ENCODE measurements at regions not wholly inside any gene's neighbourhood (a gene's known extent, or its start where the extent isn't known, plus 50 kb on each side); places are given as distances from the start of the nearest gene placed in this dataset.
"Not testable (repeated sequence)": the region's sequence is repeated elsewhere in the genome, so short reads cannot be mapped to it uniquely, and the experiment has no call there.

GRCh38 chr3:177334803-177335202 lies 137.5 kb upstream of the TBL1XR1 start:
- H3K4me3 Mint-ChIP-seq: no peak overlapping the region
- DNase-seq (no peak), ATAC-seq (ENCODE audit: low read depth in 2 of 2) (no peak)
- no peaks in the 10 kb centered on the region for H3K9me3 Mint-ChIP-seq
- H3K27me3 Mint-ChIP-seq: no peaks in the 10 kb centered on the region
- no peaks in the 10 kb centered on the region for H3K36me3 Mint-ChIP-seq
- peaks cover 33 to 61% (median 46%) of the 10 kb centered on the region in 3 donors for H3K4me1 Mint-ChIP-seq
- peak overlapping the region in 1 of 6 donors; percentile 80 for H3K27ac Mint-ChIP-seq

DNA sequence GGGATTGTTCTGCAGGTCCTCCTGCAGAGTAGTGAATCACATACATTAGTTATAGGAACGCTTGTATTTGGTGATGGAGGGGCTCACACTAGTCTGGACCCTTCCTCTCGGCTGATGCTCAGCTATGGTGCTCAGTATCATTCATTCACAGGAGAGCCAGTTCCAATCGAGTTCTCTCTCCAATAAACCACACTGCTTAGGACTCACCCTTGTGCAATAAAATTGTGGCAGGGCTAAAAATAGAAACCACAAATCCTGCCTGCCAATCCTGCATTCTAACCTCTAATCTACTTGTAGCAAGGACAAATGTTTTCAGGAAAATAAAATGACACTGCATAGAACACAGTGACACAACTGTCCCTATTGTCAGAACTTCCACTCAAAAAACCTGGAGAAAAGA lies 138.4 kb upstream of the TBL1XR1 start:
- ATAC-seq (ENCODE audit: low read depth in 2 of 2): no peak
- H3K36me3 Mint-ChIP-seq: no peaks in the 10 kb centered on the region
- H3K4me1 Mint-ChIP-seq: peaks cover 33 to 66% (median 46%) of the 10 kb centered on the region in 3 donors
- peak overlapping the region in 1 of 8 donors; percentile 29 for H3K4me3 Mint-ChIP-seq
- DNase-seq: no peak
- H3K27me3 Mint-ChIP-seq: no peaks in the 10 kb centered on the region
- H3K27ac Mint-ChIP-seq: peak overlapping the region in 1 of 6 donors; percentile 26
- no peaks in the 10 kb centered on the region for H3K9me3 Mint-ChIP-seq

DNA sequence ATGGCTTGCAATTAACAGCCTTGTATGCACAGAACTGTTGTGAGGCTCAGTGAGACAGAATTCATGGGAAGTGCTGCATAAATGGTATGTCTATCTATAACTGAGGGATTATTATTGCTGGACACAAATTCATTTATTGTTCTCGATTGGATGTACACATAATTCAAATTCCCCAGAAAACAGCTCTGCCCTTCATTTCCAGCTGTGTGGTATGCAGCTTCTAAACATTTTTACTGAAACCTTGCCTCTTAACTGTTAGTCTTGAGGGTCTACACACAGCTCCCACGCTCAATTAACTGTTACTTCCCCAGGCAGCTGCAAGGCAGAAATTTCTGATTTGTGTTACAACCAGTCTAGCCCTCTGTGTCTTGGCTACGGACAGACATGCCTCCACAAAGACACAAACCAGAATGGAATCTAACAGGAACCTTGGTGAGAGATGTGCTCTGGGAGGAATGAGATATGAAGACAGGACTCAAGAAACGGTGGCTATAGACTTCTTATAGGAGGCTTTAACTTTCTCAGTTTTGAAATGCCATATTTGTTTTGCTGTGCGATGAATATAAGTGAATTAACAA lies 139.7 kb upstream of the TBL1XR1 start:
- Mint-ChIP-seq H3K27ac (peak overlapping the region; percentile 59 to 95 (median 84)), H3K36me3 (no peaks in the 10 kb centered on the region), H3K4me3 (peak overlapping the region in 4 of 8 donors; percentile 19 to 75 (median 36)), H3K4me1 (peaks cover 33 to 68% (median 46%) of the 10 kb centered on the region in 3 donors), H3K9me3 (no peaks in the 10 kb centered on the region), H3K27me3 (no peaks in the 10 kb centered on the region)
- no peak for ATAC-seq (ENCODE audit: low read depth in 2 of 2)
- no peak for DNase-seq

- Mint-ChIP-seq H3K36me3 (no peaks in the 10 kb centered on the region), H3K27me3 (no peaks in the 10 kb centered on the region), H3K4me1 (peaks cover 29 to 68% (median 46%) of the 10 kb centered on the region in 3 donors), H3K9me3 (no peaks in the 10 kb centered on the region), H3K4me3 (peak overlapping the region in 7 of 8 donors; percentile 1 to 75 (median 27)), H3K27ac (peak overlapping the region; percentile 65 to 95 (median 90))
- DNase-seq: peak; percentile 68
- peak; percentile 91 to 92 for ATAC-seq (ENCODE audit: low read depth in 2 of 2)
Measured at GRCh38 chr3:177337541-177338331, 140.5 kb upstream of the TBL1XR1 start.

DNA sequence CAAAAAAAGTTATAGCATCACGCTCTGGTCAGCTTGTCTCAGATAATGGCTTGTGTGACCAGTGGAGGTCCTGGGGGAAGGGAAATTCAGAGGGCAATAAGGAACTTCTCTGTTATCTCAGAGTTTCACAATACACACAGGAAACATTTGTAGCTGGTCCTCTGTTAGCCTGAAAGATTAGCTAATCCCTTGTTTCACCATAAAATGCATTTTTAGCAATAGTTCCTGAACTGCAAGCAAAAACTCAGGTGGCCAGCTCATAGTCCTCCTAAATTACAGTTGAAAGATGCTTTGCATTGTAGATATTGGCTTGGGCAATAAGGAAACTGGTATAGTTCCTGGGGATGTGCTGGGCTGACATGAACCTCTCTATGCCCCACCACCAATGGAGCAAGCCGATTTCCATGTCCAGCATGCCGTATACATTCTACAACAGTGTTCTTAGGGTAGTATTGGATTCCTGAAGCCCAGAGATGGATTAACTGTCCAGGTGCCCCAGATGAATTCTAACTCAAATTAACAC lies 141.5 kb upstream of the TBL1XR1 start:
- DNase-seq: no peak

GRCh38 chr3:177339220-177339703 lies 142.0 kb upstream of the TBL1XR1 start:
- Mint-ChIP-seq H3K4me1 (peaks cover 29 to 58% (median 46%) of the 10 kb centered on the region in 3 donors), H3K4me3 (peak overlapping the region in 7 of 8 donors; percentile 5 to 70 (median 58)), H3K27ac (peak overlapping the region; percentile 39 to 95 (median 84))
- not testable (repeated sequence) for H3K27me3 Mint-ChIP-seq; H3K9me3 Mint-ChIP-seq; DNase-seq; ATAC-seq (ENCODE audit: low read depth in 2 of 2); H3K36me3 Mint-ChIP-seq

More for the DNA sequence above, 141.5 kb upstream of the TBL1XR1 start:
- Mint-ChIP-seq H3K9me3 (no peaks in the 10 kb centered on the region), H3K4me1 (peaks cover 29 to 63% (median 46%) of the 10 kb centered on the region in 3 donors), H3K27me3 (no peaks in the 10 kb centered on the region), H3K36me3 (no peaks in the 10 kb centered on the region), H3K4me3 (peak overlapping the region in 5 of 8 donors; percentile 30 to 70 (median 58)), H3K27ac (peak overlapping the region; percentile 39 to 95 (median 84))
- peak; percentile 38 to 51 for ATAC-seq (ENCODE audit: low read depth in 2 of 2)

DNA sequence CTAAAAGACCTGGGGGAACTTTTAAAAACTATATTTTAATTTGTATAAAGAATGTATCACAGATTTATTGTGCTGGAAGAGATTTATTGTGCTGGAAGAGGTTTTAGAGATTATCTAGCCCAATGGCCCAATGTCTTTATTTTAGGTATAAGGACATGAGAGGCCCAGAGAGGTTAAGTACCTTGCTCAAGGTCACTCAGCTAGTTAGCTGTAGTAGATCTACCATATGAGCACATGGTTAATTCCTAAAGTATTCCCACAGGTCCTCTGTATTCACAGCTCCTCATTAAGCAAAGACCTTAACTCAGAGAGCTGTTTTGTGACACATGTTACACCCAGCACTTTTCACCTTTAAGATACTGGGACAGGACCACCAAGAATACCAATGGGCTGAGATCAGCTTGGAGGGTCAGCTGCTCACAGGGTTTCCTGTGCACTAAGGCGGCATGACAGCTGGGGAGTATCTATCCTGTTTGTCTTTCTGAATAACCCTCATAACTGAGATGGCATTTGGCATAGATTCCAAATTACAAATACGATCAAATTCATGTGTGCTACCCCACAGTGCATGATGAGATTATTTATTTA lies 143.1 kb upstream of the TBL1XR1 start:
- no peaks in the 10 kb centered on the region for H3K9me3 Mint-ChIP-seq
- DNase-seq (no peak), ATAC-seq (ENCODE audit: low read depth in 2 of 2) (no peak)
- H3K27ac Mint-ChIP-seq: peak overlapping the region in 1 of 6 donors; percentile 38
- no peaks in the 10 kb centered on the region for H3K36me3 Mint-ChIP-seq
- no peaks in the 10 kb centered on the region for H3K27me3 Mint-ChIP-seq
- peaks cover 33 to 61% (median 50%) of the 10 kb centered on the region in 3 donors for H3K4me1 Mint-ChIP-seq
- no peak overlapping the region for H3K4me3 Mint-ChIP-seq

GRCh38 chr3:177341736-177342419 lies 144.6 kb upstream of the TBL1XR1 start:
- H3K27me3 Mint-ChIP-seq: no peaks in the 10 kb centered on the region
- H3K9me3 Mint-ChIP-seq: no peaks in the 10 kb centered on the region
- peaks cover 35 to 56% (median 47%) of the 10 kb centered on the region in 3 donors for H3K4me1 Mint-ChIP-seq
- H3K27ac Mint-ChIP-seq: no peak overlapping the region
- no peak overlapping the region for H3K4me3 Mint-ChIP-seq
- no peak for DNase-seq
- ATAC-seq (ENCODE audit: low read depth in 2 of 2): no peak
- no peaks in the 10 kb centered on the region for H3K36me3 Mint-ChIP-seq

DNA sequence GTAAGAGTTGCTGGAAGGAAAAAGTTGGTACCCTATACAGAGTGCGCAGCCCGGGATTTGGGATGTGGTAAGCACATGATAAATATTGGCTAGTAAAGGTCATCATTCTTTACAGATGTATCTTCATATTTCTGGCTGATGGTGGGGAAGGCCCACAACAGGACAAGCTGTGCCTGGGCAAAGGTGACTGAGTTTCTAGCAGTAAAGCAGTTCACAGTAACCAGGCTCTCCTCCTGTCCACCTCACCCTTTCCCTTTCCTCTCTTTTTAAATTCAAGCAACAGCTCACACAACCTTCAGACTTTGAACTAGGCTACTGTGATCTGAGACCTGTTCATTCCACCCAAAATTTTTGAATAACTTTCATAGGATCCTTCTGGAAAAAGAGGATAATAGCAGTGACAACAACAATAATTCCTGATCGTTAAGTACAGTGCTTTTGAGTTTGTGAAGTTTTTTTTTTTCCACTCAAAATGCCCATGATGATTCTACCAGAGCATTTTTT lies 145.9 kb upstream of the TBL1XR1 start:
- no peak overlapping the region for H3K4me3 Mint-ChIP-seq
- ATAC-seq (ENCODE audit: low read depth in 2 of 2) (no peak), DNase-seq (no peak)
- peak overlapping the region in 2 of 6 donors; percentile 34 to 39 for H3K27ac Mint-ChIP-seq
- no peaks in the 10 kb centered on the region for H3K9me3 Mint-ChIP-seq
- peaks cover 33 to 50% (median 43%) of the 10 kb centered on the region in 3 donors for H3K4me1 Mint-ChIP-seq
- no peaks in the 10 kb centered on the region for H3K27me3 Mint-ChIP-seq
- H3K36me3 Mint-ChIP-seq: no peaks in the 10 kb centered on the region

DNA sequence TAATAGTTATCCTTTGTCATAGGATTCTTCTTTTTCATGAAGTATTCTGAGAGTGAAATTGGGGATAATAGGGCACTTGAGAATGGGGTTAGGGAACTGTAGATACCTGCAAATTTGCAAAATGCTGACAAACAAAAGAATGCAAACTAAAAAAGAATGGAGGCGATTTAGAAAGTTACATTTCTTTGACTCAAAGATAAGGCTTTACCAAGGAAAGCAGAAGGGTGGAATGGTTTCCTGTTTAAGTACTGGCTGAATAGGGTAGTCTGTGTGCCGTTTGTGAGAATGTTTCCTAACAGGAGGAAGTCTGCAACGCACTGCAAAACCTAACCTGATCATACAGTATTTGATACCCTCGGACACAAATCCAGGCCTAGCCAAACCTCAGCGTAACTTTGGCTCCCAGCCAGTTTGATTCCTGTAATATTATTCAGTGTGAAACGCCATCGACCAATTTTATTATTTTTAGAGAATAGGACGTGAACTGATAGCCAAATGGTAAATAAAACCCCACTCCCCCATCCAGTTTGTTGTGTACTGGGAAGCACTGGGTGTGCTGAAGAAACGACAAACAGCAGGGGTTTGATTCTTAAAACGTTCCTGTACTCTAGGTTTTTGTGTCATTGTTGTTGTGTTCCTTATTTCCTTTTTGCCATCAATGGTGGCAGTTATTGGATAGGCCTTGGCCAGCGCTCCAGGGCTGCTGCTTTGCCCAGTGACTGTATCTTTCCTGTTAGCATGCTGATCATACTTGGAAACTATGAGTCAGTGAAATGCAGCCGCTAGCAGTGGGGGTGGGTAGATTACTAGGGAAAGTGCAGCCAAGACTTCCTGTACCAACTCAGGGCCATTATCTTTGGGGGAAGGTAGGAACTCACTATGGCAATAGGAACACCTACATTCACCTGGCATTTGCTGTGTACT lies 148.0 kb upstream of the TBL1XR1 start:
- ATAC-seq (ENCODE audit: low read depth in 2 of 2) (peak in 1 of 2 donors; percentile 27), DNase-seq (no peak)
- Mint-ChIP-seq H3K36me3 (no peaks in the 10 kb centered on the region), H3K4me1 (peaks cover 35 to 50% (median 44%) of the 10 kb centered on the region in 3 donors), H3K27ac (peak overlapping the region in 2 of 6 donors; percentile 44 to 47), H3K27me3 (no peaks in the 10 kb centered on the region), H3K4me3 (peak overlapping the region in 6 of 8 donors; percentile 34 to 67 (median 52)), H3K9me3 (no peaks in the 10 kb centered on the region)

DNA sequence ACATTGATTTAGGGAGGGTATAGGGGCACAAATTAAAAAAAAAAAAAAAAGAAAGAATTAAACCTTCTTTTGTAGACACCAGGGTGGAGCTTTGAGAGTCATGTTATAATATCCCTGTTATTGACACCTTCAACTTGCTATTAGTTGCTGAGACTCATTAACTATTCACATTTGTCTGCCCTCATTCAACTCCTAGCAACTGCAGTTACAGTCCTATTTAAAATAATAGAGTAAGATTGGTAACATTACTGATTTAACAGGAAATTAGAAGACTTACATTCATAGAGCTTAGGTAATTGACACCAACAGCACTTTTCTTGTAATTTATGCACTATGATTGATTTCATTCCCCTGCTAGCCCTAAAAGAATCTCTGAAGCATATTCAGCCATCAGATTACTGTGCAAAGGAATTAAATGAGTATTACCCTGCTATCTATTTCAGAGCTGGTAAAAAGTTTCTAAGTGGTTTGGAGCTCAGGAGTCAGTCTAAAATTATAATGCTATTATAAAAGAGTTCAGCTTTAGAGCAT lies 148.8 kb upstream of the TBL1XR1 start:
- Mint-ChIP-seq H3K9me3 (no peaks in the 10 kb centered on the region), H3K4me3 (peak overlapping the region in 3 of 8 donors; percentile 34 to 57 (median 49)), H3K4me1 (peaks cover 37 to 53% (median 51%) of the 10 kb centered on the region in 3 donors), H3K36me3 (no peaks in the 10 kb centered on the region), H3K27me3 (no peaks in the 10 kb centered on the region), H3K27ac (peak overlapping the region in 1 of 6 donors; percentile 44)
- no peak for ATAC-seq (ENCODE audit: low read depth in 2 of 2)
- no peak for DNase-seq

GRCh38 chr3:177346878-177347277 lies 149.6 kb upstream of the TBL1XR1 start:
- Mint-ChIP-seq H3K9me3 (no peaks in the 10 kb centered on the region), H3K27me3 (no peaks in the 10 kb centered on the region), H3K4me3 (no peak overlapping the region), H3K36me3 (no peaks in the 10 kb centered on the region), H3K27ac (peak overlapping the region in 1 of 6 donors; percentile 63), H3K4me1 (peaks cover 39 to 61% (median 59%) of the 10 kb centered on the region in 3 donors)
- no peak for ATAC-seq (ENCODE audit: low read depth in 2 of 2)
- DNase-seq: no peak

Data from naive B cell (primary cell).